Inflammatory macrophage treated with lipopolysaccharide for 4 hours (primary cell): ENCODE measurements at regions not wholly inside any gene's neighbourhood (a gene's known extent, or its start where the extent isn't known, plus 50 kb on each side); places are given as distances from the start of the nearest gene placed in this dataset.

Experiments used
- DNase-seq: peaks from one replicate; pipeline ENCODE4 v3.0.0-alpha.2; 2020

DNA sequence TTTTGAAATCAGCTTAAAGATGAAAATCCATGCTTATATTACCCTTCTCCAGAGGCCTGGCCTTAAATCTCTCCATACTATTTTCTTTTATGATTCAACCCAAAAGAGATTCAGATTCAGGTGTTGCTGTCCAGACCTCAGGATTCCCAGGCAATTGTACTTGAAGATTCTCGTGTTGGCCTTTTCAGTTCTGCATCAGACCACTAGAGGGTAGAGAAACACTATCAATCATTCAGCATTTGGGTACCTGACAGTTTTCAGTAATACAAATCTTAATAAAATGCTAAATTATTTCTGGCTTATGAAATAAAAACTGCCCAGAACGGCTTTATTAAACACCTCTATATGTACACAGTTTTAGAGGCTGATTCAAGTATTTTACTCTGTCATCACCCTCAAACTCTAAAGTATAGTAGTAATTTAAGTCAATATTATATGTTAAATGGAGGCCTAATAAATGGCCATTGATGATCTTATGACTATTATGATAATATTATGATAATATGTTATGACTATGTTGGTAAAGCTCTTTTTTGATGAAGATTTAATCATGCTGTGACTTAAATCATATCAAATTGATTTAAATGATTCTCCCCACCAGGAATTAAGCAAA lies 301.1 kb downstream of the DUSP6 start:
- DNase-seq: peak; percentile 64

DNA sequence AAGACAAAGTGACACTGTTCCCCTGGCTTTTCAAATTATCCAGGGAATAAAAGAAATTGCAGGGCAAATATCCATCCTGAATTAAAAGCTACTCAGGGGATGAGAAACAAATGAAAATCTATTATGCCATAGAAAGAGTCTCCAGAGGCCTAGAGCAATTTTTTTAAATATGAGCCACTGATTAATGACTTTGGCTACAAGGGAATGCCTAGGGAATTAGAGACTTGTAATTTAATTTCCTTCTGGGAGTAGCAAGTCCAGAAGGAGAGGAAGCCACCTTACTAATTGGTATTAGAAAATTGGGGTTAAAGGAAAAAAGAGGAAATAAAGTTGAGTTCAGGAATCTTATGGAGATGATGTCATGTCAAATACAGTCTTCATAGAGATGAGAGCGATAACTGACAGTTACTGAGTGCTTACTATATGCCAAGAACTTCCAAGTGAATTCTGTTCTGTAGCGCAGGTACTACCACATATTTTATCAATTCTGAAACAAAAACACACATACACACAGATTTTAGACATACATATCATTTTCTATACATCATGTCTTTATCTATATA lies 304.4 kb downstream of the DUSP6 start:
- DNase-seq: peak; percentile 11

DNA sequence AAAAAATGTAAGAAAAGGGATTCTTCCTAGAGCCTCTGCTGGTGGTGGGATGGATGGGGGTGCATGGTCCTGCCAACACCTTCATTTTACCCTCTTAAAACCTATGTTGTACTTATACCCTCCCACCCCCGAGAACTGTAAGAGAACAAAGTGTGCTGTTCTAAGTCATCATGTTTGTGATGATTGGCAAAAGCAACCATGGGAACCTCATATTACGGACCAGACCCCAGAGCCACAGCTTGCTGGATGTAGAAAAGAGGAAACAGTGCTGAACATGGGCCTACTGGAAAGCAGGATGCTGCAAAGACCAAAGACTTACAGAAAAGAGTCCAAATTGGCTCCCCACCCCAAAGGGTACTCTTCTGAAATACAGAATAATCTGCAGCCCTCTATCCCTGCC lies 311.2 kb downstream of the DUSP6 start:
- no peak for DNase-seq

DNA sequence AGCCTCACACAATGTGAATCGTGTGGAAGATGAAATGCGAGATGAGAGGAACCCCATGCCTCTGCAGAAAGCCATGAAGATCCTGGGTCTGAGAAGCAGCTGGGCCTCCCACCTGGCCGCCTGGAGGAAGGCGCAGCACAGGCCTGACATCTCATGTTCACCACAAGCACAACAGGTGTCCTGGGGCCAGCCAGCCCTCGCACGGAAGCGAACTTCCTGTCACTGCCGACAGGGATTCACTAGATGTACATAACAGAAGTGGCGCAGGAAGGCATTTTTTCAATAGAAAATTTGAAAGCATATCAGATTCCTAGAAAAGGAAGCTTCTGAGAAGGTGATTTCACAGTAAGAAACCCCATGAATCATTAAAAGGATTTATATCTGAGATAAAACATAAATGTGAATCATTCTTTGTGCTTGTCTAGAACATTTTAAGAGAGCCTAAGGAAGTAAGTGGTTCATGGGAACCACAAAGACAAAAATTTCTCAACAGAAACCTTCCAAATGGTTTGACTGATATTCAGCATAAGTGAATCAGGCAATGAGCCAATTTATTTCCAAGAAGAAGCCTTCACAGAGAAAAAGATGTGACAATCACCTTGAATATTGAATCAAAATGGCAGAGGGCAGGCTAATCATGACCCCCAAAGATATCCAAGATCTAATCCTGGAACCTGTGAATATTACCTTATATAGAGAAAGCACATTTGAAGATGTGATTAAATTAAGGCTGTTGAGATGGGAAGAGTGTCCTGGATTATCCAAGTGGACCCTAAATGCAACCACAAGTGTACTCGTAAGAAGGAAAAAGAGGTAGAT lies 311.9 kb downstream of the DUSP6 start:
- peak; percentile 49 for DNase-seq

DNA sequence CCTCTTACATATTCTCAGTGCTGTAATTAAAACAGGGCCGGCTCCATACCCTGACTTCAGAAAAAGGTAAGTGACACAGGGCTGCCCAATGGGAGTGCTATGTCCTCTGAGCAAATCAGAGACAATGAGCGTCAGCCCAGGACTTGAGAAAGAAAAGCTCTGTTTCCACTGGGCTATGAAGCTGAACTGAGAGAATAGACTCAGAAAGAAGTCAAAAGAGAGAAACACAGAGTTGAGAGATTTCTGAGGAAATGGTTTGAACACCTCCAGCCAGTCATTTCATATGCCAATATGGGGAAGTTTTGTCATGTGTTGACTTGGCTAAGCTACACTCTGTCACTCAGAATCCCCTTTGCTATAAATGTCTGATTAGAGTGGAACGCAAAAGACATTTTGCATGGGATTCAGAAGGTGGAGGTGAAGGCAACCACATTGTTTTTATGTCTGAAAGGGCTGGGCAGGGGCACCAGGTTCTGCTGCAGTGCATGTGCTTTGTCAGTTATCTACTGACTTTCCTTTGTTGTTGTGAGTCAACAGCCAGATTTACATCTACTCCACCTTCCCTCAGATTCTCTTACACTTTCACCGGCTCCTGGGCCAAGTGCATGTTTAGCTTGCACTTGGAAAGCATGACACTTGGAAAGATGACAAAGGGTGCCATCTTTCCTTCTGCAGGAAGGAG lies 313.3 kb downstream of the DUSP6 start:
- DNase-seq: peak; percentile 53

DNA sequence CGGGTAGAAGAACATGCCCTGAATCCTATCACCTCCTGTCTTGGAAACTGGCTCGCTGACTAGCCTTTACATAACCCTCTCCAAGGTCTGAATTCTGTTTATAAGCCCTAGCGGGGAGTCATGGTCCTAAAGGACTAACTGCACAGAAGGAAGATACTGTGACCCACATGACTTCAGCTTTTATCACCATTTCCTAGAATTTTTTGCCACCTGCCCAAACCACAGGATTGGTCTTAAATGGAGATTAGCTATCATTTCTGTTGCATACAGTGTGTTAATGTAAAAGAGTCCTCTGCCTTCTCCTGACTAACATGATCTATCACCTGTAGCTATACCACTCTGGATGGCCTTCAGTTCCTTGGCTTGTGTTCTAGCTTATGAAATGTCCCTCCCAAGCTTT lies 319.2 kb downstream of the DUSP6 start:
- no peak for DNase-seq

DNA sequence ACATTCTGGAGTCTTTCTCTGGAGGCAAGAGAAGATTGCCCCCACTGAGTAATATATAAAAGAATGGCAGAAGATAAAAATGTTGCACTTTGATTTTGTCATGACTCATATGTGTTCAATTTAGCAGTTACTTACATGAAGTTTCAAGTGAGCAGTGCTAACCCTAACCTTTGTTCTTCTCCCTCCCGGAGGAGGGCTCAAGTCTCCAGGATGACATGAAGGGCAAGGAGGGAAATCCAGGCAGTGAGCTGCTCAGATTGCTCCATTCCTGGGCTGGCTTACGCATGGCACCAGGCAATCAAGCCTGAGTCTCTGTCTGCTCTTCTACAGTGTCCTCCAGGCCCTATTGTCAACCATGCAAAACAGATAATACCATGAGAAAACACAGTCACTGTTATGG lies 322.3 kb downstream of the DUSP6 start:
- no peak for DNase-seq

- DNase-seq: no peak
Measured at GRCh38 chr12:89024580-89024979, 327.7 kb downstream of the DUSP6 start.

- no peak for DNase-seq
Measured at GRCh38 chr12:89023936-89024335, 328.4 kb downstream of the DUSP6 start.

- DNase-seq: no peak
Measured at GRCh38 chr12:89020689-89021088, 331.6 kb downstream of the DUSP6 start.

DNA sequence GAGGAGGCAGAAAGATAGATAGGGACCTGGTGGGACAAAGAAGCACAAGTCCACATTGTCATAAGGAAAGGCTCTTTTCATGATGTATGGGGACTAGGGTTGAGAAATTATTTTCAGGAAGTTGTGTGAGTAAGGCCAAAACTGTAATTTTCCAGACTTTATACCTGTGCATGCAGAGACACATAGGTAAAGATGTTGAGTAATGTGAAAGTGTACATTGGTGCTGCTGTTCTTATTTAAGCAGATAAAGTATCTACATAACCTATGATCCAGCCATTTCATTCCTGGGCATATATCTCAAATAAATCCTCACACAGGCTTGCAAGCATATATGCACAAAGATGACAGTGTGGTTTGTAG lies 332.2 kb downstream of the DUSP6 start:
- DNase-seq: no peak

GRCh38 chr12:89019439-89020120 lies 332.7 kb downstream of the DUSP6 start:
- peak; percentile 76 for DNase-seq

DNA sequence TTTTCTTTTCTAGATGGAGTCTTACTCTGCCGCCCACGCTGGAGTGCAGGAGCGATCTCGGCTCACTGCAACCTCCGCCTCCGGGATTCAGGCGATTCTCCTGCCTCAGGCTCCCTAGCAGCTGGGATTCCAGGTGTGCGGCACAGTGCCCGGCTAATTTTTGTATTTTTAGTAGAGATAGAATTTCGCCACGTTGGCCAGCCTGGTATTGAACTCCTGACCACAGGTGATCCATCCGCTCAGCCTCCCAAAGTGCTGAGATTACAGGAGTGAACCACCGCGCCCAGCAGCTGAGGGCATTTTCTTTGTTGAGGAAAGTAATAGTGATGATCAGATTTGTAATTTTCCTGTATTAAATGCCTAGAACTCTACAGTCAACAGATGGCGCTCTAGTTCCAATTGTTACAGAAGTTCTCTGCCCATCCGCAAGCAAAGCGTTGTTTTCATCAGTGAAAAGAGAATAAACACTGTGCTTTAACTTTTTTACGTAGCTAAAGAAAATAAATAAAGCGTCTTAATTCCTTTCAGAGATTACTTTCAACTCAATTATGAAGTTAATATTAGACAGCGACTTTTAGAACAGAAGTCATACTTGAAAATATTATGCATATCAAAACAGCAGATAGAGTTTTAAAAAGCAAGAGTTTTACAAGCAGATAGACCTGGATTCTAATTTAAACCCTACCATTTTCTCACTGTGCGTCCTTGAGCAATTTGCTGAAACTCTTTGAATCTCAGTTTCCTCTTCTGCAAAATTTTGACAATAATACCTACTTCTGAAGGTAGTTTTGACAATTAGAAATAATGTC lies 335.1 kb downstream of the DUSP6 start:
- DNase-seq: peak; percentile 73

- DNase-seq: no peak
Measured at GRCh38 chr12:89015419-89015818, 336.9 kb downstream of the DUSP6 start.

DNA sequence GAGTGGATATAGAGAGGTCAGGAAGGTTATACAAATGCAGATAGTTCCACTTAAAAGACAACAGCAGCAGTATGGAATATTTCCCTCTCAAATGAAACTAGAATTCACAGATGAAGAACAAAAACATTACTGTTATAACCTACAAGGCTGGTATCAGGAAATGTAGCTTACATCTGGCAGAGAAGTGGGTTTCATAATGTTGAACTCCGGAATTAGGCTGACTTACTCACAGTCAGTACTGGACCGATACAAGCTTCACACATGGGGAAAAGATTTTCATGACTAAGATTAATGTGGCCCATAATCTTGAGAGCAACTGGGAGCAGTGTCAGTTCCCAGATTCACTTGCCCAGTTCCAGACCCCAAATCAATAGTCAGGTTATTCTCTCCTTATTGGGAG lies 353.9 kb downstream of the DUSP6 start:
- DNase-seq: no peak

- no peak for DNase-seq
Measured at GRCh38 chr12:88996200-88996788, 356.0 kb downstream of the DUSP6 start.

GRCh38 chr12:88994971-88995370 lies 357.3 kb downstream of the DUSP6 start:
- DNase-seq: peak; percentile 77

DNA sequence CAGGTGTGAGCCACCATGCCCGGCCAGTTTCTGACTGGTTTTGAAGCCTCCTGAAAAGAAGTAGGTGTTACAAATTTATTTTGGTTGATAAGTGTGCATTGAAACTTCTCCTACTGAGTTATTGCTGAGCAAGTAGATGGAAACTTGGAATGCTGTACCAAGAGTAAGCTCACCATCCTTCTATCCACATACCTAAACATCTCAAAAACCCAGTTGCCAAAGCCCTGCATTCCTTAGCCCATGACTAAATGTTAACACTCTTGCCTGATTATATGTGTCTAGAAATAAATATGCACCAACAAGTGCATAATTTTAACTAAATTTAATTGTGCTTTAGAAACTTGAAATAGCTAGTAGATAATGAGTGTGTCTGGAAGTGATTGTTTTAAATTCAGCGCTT lies 357.8 kb downstream of the DUSP6 start:
- DNase-seq: no peak

- DNase-seq: peak; percentile 61
Measured at GRCh38 chr12:88993651-88994050, 358.6 kb downstream of the DUSP6 start.

GRCh38 chr12:88986056-88986455 lies 366.2 kb downstream of the DUSP6 start:
- no peak for DNase-seq

- no peak for DNase-seq
Measured at GRCh38 chr12:88985631-88986030, 366.7 kb downstream of the DUSP6 start.

DNA sequence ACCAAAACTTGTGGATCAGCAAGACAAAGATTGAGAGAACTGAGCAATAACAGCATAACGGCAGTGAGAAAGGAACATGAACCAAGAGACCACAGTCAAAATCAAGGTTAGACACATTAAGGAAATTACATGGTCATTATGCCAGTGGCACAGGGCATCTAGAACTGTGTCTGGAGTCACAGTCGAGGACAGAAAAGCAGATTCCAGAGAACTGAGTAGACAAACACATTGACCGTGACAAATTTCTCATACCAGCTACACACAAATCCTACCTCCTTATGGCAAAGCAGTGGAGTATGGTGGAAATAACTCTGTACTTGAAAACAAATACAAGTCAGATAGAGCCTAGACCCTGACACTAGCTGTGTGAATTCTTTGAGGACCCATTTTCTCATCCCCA lies 367.3 kb downstream of the DUSP6 start:
- DNase-seq: no peak
